Naive thymus-derived CD8-positive, alpha-beta T cell (primary cell): ENCODE measurements at regions not wholly inside any gene's neighbourhood (a gene's known extent, or its start where the extent isn't known, plus 50 kb on each side); places are given as distances from the start of the nearest gene placed in this dataset.

ENCODE experiments used
- ATAC-seq, 2 donors: fragments of 150-1000 bp; cut with Tn5 transposase in 1 of 2; sonication (Bioruptor Pico), chemical (Tn5 transposase) in 1 of 2; 1 replicate in 1 of 2; 2 replicates in 1 of 2; pipeline ENCODE4 v1.10.0; 2021; ENCODE audit warnings: mild to moderate bottlenecking in 2 of 2, moderate library complexity in 2 of 2
- POLR2A ChIA-PET: fragments of 350-600 bp; sonication (Branson Sonifier 250); formaldehyde crosslinking; loops from one replicate; lab custom pipeline; 2021; ENCODE audit warnings: antibody characterized with exemption; lab: Charles Lee
- DNase-seq, 10 donors: peaks; one replicate each; pipeline versions ENCODE4 v3.0.0 to v3.0.0-alpha.2; 2020 to 2022
- H3K27ac Mint-ChIP-seq, 10 donors: one replicate each; pipeline ENCODE4 v1.8.0; 2020 to 2022; ENCODE audit warnings: mild to moderate bottlenecking in 10 of 10, mixed read lengths in 10 of 10, moderate library complexity in 4 of 10, inconsistent platforms in 1 of 10
- H3K27me3 Mint-ChIP-seq, 5 donors: one replicate each; pipeline ENCODE4 v1.8.0; 2021 to 2022; ENCODE audit warnings: mixed read lengths in 5 of 5
- H3K36me3 Mint-ChIP-seq, 3 donors: one replicate each; pipeline ENCODE4 v1.8.0; 2020 to 2022; ENCODE audit warnings: mixed read lengths in 3 of 3, mild to moderate bottlenecking in 2 of 3, inconsistent platforms in 1 of 3
- H3K4me1 Mint-ChIP-seq, 4 donors: one replicate each; pipeline ENCODE4 v1.8.0; 2021 to 2022; ENCODE audit warnings: mixed read lengths in 4 of 4
- H3K4me3 Mint-ChIP-seq, 10 donors: one replicate each; pipeline ENCODE4 v1.8.0; 2020 to 2022; ENCODE audit warnings: mild to moderate bottlenecking in 10 of 10, mixed read lengths in 10 of 10, moderate library complexity in 6 of 10, inconsistent platforms in 1 of 10
- H3K9me3 Mint-ChIP-seq, 9 donors: one replicate each; pipeline ENCODE4 v1.8.0; 2020 to 2022; ENCODE audit warnings: mixed read lengths in 9 of 9, mild to moderate bottlenecking in 3 of 9, inconsistent platforms in 1 of 9, moderate library complexity in 1 of 9

DNA sequence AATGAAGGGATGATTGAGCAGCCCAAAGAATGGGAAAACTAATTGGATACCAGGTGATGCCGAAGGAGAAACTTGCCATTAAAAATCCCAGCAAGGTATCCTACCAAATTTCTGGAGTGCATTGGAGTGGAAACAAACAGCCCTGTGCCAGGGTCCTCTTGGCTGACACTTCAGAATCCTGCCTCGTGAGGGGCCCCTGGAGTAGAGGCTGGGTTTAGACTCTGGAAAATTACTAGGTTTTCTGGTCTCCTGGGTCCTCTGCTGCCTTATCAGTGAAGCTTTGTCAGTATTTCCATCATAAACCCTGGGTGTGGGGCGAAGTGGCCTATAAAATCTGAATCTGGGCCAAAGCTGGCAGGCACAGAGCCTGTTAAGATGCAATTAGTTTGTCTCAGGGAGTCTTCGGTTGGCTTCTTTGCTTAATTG is 289.2 kb upstream of the USP24 start:
- Mint-ChIP-seq H3K4me1 (no peaks in the 10 kb centered on the region), H3K36me3 (no peaks in the 10 kb centered on the region), H3K27ac (no peak overlapping the region), H3K27me3 (peaks cover 14 to 31% (median 23%) of the 10 kb centered on the region in 5 donors), H3K4me3 (no peak overlapping the region), H3K9me3 (no peaks in the 10 kb centered on the region)
- ATAC-seq = no peak
- POLR2A ChIA-PET = no interaction called here
- DNase-seq = no peak

DNA sequence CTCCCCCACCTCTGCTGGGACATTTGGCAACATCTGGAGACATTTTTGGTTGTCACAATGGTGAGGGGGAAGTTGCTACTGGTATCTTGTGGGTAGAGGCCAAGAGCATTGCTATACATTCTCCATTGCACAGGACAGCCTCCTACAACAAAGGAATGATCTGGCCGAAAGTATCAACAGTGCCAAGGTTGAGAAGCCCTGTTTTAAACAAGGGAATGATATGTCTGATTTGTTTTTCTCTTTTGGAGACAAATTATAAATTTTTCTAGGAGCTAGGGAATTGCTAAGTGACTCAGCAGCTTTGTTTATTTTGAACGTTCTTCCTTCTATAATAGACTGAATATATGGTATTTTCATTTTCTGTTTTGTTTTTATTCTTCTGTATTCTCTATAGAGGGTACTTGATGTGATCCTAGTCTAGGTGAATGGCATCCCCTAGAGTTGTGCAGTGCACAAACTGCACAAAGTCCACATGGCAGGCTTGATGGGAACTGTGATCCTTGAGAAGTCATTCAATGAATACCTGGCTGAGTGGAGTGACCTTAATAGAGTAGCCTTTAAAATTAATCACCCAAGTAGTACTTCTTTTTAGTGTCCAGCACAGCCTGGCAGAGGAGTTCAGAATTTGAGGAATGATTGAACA is 288.6 kb upstream of the USP24 start:
- POLR2A ChIA-PET = no interaction called here
- no peak for ATAC-seq
- no peak for DNase-seq
- Mint-ChIP-seq H3K36me3 (no peaks in the 10 kb centered on the region), H3K27ac (peak overlapping the region in 1 of 10 donors; percentile 12), H3K27me3 (peaks cover 15 to 32% (median 25%) of the 10 kb centered on the region in 5 donors), H3K9me3 (no peaks in the 10 kb centered on the region), H3K4me3 (no peak overlapping the region), H3K4me1 (no peaks in the 10 kb centered on the region)

DNA sequence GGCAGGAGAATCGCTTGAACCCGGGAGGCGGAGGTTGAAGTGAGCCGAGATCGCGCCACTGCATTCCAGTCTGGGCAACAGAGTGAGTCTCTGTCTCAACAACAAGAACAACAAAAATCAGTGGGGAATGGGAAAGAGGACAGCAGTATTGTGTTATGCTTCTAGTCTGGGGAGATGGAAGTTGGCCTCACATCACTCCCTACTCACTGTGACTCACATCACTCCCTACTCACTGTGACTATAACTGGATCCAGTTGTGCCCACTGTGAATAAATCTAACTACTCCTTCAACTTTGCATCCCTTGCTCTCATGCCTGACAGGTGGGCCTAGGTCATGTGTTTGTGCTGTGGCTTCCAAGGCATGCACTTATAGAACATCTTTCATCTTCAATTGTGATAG is 285.4 kb upstream of the USP24 start:
- Mint-ChIP-seq H3K4me3 (no peak overlapping the region), H3K27me3 (peaks cover 7 to 23% (median 22%) of the 10 kb centered on the region in 5 donors), H3K27ac (no peak overlapping the region), H3K9me3 (no peaks in the 10 kb centered on the region), H3K36me3 (no peaks in the 10 kb centered on the region), H3K4me1 (no peaks in the 10 kb centered on the region)
- POLR2A ChIA-PET = no interaction called here
- ATAC-seq (no peak), DNase-seq (no peak)

DNA sequence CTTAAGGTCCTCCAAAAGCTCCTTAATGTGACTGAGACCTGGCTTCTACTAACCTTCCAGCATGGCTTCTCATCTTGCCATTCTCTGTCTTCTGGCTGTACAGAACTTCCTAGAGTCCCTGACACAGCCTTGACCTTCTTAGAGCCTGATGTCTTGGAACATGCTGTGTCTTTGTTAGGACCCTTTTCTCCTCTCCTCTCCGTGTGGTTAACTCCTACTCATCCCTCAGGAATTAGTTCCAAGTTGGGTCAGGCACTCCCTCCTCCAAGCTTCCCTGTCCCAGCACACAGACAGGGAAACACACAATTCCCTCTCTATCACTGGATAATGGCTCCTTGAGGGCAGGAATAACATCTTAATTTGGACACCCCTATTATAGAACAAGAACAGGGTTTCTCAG is 275.4 kb upstream of the USP24 start:
- no peak for DNase-seq
- Mint-ChIP-seq H3K4me1 (no peaks in the 10 kb centered on the region), H3K36me3 (no peaks in the 10 kb centered on the region), H3K27ac (no peak overlapping the region), H3K9me3 (peaks cover 0 to 18% (median 3%) of the 10 kb centered on the region in 9 donors), H3K4me3 (no peak overlapping the region), H3K27me3 (peaks cover 0 to 9% (median 1%) of the 10 kb centered on the region in 5 donors)
- POLR2A ChIA-PET = interaction anchor here (0.6 kb wide), 1 partner anchor 9 kb away, joined by 4 read pairs; no protein-coding TSS in a partner anchor
- ATAC-seq = no peak

DNA sequence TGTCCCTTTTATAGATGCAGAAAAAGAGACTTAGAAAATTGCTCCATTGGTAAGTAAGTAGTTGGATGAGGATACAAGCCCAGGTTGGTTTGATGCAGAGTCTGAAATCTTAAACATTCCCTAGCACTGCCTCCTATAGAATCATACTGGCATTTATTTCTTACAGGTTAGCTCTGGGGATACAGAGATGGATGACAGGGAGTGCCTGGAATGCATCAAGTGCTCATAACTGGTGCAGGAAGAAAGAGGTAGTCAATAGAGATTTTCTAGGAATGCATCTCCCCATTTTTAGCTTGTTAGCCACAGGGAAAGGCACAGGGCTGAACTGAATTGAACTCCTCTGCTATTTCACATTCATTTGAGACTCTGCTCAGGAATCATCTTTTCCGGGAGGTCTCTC is 269.0 kb upstream of the USP24 start:
- DNase-seq (no peak), ATAC-seq (no peak)
- no peaks in the 10 kb centered on the region for H3K9me3 Mint-ChIP-seq
- no peak overlapping the region for H3K4me3 Mint-ChIP-seq
- POLR2A ChIA-PET = no interaction called here
- no peaks in the 10 kb centered on the region for H3K36me3 Mint-ChIP-seq
- H3K27ac Mint-ChIP-seq = no peak overlapping the region
- no peaks in the 10 kb centered on the region for H3K4me1 Mint-ChIP-seq
- peaks cover 0 to 12% (median 2%) of the 10 kb centered on the region in 5 donors for H3K27me3 Mint-ChIP-seq

DNA sequence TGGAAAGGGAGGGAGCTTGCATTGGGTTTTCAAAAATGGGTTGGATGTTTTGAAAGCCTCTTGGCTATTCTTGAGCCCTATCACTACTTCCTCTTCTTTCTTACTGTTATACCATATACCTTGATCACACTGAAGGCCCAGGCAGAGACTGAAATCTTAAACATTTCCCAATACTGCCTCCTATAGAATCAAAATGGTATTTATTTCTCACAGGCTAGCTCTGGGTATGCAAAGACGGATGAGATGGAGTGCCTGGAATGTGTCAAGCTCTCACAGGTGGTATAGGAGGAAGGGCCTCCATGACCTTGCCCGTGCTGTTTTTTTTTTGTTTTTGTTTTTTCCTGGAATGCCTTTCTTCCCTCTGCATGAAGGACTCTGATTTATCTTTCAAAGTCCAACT is 268.4 kb upstream of the USP24 start:
- ATAC-seq = no peak
- Mint-ChIP-seq H3K4me1 (no peaks in the 10 kb centered on the region), H3K36me3 (no peaks in the 10 kb centered on the region), H3K27me3 (peaks cover 0 to 16% (median 2%) of the 10 kb centered on the region in 5 donors), H3K9me3 (no peaks in the 10 kb centered on the region), H3K4me3 (no peak overlapping the region), H3K27ac (no peak overlapping the region)
- DNase-seq = no peak
- POLR2A ChIA-PET = no interaction called here

DNA sequence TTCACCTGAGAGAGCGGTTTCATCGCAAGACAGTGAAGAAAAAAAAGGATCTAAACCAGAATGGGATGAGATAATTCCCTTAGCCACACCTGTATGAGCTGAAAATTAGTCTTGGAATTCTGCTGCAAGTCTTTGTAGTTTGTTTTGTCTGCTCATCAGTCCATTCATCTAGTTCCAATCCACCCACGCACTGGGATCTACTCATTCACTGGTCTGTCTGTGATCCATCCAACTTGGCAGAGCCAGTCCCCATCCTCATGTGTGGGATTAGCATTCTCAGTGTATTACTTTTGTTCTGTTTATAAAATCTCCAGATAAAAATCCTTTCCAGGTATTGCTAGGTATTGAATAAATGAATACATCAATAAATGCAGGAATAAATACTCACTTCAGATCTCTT is 266.5 kb upstream of the USP24 start:
- Mint-ChIP-seq H3K27me3 (peaks cover 2 to 24% (median 7%) of the 10 kb centered on the region in 5 donors), H3K9me3 (no peaks in the 10 kb centered on the region), H3K36me3 (no peaks in the 10 kb centered on the region), H3K4me3 (no peak overlapping the region), H3K4me1 (peaks cover 0 to 2% (median 0%) of the 10 kb centered on the region in 4 donors), H3K27ac (no peak overlapping the region)
- DNase-seq (no peak), ATAC-seq (no peak)
- POLR2A ChIA-PET = no interaction called here

DNA sequence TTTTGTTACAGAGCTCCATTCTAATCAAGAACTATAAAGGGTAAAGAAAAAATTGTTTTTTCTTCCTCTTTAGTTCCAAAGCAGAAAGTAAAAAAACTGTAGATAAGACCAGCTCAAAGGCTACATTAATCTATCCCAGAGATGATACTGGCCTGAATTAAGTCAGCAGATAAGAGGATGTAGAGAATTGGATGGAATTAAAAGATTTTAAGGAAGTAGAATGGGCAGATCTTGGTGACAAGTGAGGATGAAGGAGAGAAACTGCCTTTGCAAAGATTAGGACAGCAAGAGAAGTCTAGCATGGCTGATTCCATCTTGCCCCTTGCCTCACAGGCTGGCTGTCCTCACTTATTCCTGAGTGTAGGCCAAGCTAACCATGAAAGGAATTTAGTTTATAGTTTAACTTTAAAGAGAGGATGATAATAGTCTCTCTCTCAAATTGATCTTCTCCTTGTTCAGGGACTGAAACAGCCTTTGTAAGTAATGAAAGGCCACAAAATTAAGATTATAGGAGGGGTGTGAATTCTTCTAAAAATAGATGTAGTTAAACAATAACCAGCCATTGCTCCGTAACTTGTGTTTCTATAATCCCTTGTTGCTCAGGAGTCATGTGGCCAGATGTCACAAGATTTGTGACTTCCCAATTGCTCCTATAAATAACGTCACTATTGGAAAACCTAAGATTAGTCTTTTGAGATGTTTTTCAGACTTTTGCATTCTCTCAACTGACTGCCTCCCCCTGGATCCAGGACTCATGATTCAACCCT is 265.0 kb upstream of the USP24 start:
- no peak for DNase-seq
- no peaks in the 10 kb centered on the region for H3K36me3 Mint-ChIP-seq
- no peak overlapping the region for H3K4me3 Mint-ChIP-seq
- peaks cover 1 to 25% (median 12%) of the 10 kb centered on the region in 5 donors for H3K27me3 Mint-ChIP-seq
- H3K27ac Mint-ChIP-seq = no peak overlapping the region
- H3K4me1 Mint-ChIP-seq = peaks cover 0 to 2% (median 0%) of the 10 kb centered on the region in 4 donors
- POLR2A ChIA-PET = no interaction called here
- no peak for ATAC-seq
- H3K9me3 Mint-ChIP-seq = no peaks in the 10 kb centered on the region

DNA sequence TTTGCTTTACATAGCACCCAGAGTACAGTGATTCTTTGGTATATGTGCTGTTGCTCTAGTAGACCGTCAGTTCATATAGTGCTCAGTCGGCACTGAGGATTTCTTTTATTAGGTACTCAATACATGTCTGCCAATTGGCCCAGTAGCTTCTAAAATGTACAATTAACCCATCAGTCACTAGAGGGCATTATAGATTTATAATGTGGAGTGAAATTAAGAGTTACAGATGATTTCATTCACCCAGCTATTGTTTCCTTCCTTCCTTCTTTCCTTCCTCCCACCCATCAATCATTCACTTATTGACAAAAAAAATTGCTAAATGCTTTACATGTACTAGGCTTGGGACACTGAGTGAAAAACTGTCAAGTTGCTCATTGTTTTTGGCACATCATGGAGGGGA is 263.6 kb upstream of the USP24 start:
- Mint-ChIP-seq H3K9me3 (no peaks in the 10 kb centered on the region), H3K4me1 (peaks cover 0 to 2% (median 0%) of the 10 kb centered on the region in 4 donors), H3K4me3 (no peak overlapping the region), H3K27me3 (peaks cover 4 to 30% (median 16%) of the 10 kb centered on the region in 5 donors), H3K36me3 (no peaks in the 10 kb centered on the region), H3K27ac (no peak overlapping the region)
- POLR2A ChIA-PET = no interaction called here
- ATAC-seq (no peak), DNase-seq (no peak)

DNA sequence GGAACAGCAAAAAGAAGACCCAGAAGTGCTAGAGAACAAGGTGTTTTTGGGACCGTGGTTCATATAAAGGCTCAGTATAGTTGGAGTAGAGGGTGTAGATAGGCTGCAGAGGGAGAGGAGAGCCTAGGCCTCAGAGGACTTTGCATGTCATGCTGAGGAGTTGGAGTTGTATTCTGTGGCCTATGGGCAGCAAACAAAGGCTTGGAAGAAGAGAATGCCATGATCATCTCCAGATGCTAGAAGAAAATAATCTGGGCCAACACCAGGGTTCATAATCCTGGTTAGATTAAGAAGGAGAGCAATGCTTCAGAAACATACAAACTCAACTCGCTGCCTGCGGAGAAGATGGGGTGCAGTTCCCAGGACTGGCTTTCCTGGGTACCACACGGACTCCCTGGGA is 262.8 kb upstream of the USP24 start:
- ATAC-seq (no peak), DNase-seq (no peak)
- Mint-ChIP-seq H3K9me3 (no peaks in the 10 kb centered on the region), H3K27me3 (peaks cover 6 to 30% (median 18%) of the 10 kb centered on the region in 5 donors), H3K36me3 (no peaks in the 10 kb centered on the region), H3K4me1 (peaks cover 0 to 2% (median 0%) of the 10 kb centered on the region in 4 donors), H3K4me3 (no peak overlapping the region), H3K27ac (no peak overlapping the region)
- POLR2A ChIA-PET = no interaction called here

DNA sequence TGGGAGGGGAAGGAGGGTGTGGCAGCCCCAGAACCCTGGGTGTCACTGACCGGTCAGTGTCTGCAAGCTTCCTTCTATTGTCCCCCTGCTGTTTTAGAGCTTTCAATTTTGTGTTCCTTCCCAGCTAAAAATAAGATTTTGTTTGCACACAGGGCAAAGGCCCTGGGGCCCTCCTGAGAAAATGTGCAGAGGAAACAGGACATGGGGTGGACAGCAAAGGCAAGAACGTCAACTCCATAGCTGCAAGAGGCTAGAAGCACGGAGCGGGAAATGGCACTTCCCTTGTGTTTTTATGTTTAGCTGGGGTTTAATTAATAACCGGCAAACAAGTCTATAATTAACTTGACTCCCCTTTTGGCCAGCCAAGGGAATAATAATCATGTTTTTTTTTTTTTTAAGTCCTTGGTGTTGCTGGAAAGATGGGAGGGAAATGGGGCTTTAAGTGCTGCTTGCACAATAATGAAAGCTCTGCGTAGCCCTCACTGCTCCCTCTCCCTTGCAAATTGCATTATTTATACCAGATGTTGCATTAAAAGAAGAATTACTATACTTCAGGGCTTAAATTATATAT is 261.4 kb upstream of the USP24 start:
- ATAC-seq (no peak), DNase-seq (no peak)
- H3K36me3 Mint-ChIP-seq = no peaks in the 10 kb centered on the region
- no peak overlapping the region for H3K4me3 Mint-ChIP-seq
- POLR2A ChIA-PET = no interaction called here
- H3K4me1 Mint-ChIP-seq = peaks cover 0 to 2% (median 0%) of the 10 kb centered on the region in 4 donors
- peaks cover 6 to 30% (median 18%) of the 10 kb centered on the region in 5 donors for H3K27me3 Mint-ChIP-seq
- H3K9me3 Mint-ChIP-seq = no peaks in the 10 kb centered on the region
- no peak overlapping the region for H3K27ac Mint-ChIP-seq

DNA sequence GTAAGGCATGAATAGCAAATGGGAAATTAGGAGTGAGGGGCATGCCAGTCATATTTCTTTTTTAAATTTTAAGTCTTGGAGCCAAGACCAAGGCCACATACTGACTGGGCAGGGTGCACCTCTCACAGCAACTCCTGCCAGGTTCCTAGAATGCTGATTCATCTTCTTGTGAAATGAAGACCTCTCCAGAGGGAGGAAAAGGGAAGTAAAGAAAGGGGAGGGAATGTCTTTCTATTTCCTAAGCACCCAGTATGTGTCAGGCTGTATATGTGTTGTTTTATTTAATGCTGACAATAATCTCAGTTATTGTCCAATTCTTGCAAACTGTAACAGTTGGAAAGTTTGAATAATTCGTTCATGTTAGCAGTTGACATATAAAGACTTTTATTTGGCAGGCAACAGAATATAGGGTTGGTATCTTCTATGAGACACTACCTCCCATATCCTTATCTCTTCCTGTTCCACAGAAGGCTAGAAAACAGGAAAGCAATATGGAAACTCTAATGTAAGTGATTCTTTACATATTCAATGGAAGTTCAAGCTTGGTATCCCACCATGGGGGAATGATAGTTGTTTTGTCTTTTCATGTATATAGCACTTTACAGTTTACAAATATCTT is 259.1 kb upstream of the USP24 start:
- H3K4me1 Mint-ChIP-seq = peaks cover 0 to 2% (median 0%) of the 10 kb centered on the region in 4 donors
- H3K27me3 Mint-ChIP-seq = peaks cover 5 to 28% (median 20%) of the 10 kb centered on the region in 5 donors
- no peaks in the 10 kb centered on the region for H3K36me3 Mint-ChIP-seq
- DNase-seq (no peak), ATAC-seq (no peak)
- H3K4me3 Mint-ChIP-seq = no peak overlapping the region
- POLR2A ChIA-PET = no interaction called here
- no peak overlapping the region for H3K27ac Mint-ChIP-seq
- H3K9me3 Mint-ChIP-seq = no peaks in the 10 kb centered on the region

DNA sequence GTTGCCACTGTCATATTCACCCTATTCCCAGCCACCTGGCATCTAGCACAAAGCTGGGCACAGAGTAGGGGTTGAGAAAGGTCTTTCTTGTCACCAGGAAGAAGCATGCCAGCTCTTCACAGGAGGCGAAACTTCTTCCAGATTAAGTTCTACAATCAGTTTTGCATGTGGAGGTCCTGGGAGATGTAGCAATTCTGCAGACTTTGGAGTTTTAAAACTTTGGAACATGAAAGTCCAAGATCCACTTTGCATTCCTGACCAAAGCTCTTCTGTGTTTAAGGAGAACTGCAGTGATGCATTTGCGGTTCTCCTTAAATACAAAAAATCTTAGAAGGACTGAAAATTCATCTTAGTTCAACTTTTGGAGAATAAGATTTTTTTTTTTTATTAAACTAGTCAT is 258.5 kb upstream of the USP24 start:
- H3K4me1 Mint-ChIP-seq = peaks cover 0 to 2% (median 0%) of the 10 kb centered on the region in 4 donors
- ATAC-seq = no peak
- no peak overlapping the region for H3K4me3 Mint-ChIP-seq
- H3K27me3 Mint-ChIP-seq = peaks cover 5 to 28% (median 19%) of the 10 kb centered on the region in 5 donors
- H3K36me3 Mint-ChIP-seq = no peaks in the 10 kb centered on the region
- H3K27ac Mint-ChIP-seq = no peak overlapping the region
- no peaks in the 10 kb centered on the region for H3K9me3 Mint-ChIP-seq
- DNase-seq = no peak
- POLR2A ChIA-PET = no interaction called here
